CD4-positive, CD25-positive, alpha-beta regulatory T cell (primary cell): ENCODE measurements at regions not wholly inside any gene's neighbourhood (a gene's known extent, or its start where the extent isn't known, plus 50 kb on each side); places are given as distances from the start of the nearest gene placed in this dataset.
A peak's percentile ranks its signal among the peaks of the same experiment; 100 is the strongest.
"Not testable (repeated sequence)": the region's sequence is repeated elsewhere in the genome, so short reads cannot be mapped to it uniquely, and the experiment has no call there.

Experiments used
- ATAC-seq, 2 donors: fragments of 150-1000 bp; cut with Tn5 transposase; one replicate each; pipeline ENCODE4 v1.10.0; 2021; ENCODE audit warnings: low read depth in 2 of 2, moderate number of reproducible peaks in 2 of 2, moderate library complexity in 1 of 2
- DNase-seq, 3 donors: peaks; one replicate each; pipeline versions ENCODE4 v3.0.0 to v3.0.0-alpha.2; 2012 to 2022; ENCODE audit warnings: mixed read lengths in 1 of 3
- H3K27ac ChIP-seq: one replicate; pipeline ENCODE4 v1.7.0; 2013; ENCODE audit warnings: mild to moderate bottlenecking, low read length; ENCODE audit not compliant: insufficient read depth, poor library complexity, severe bottlenecking
- H3K27me3 ChIP-seq: one replicate; pipeline ENCODE4 v1.7.0; 2013; ENCODE audit warnings: low read length; ENCODE audit not compliant: control insufficient read depth, insufficient read depth
- H3K36me3 ChIP-seq: one replicate; pipeline ENCODE4 v1.7.0; 2013; ENCODE audit warnings: mild to moderate bottlenecking, low read length, moderate library complexity; ENCODE audit not compliant: control insufficient read depth, insufficient read depth
- H3K4me1 ChIP-seq: 2 replicates; pipeline ENCODE4 v1.7.0; 2013; ENCODE audit warnings: mild to moderate bottlenecking, low read length; ENCODE audit not compliant: insufficient read depth, control insufficient read depth, poor library complexity, severe bottlenecking
- H3K4me3 ChIP-seq: one replicate; pipeline ENCODE4 v1.7.0; 2013; ENCODE audit warnings: low read depth, mild to moderate bottlenecking, low read length, moderate library complexity
- H3K9me3 ChIP-seq, 2 experiments: 1 replicate in 1 of 2; 2 replicates in 1 of 2; pipeline ENCODE4 v1.7.0; 2013; ENCODE audit warnings: low read length in 2 of 2, mild to moderate bottlenecking in 1 of 2, moderate library complexity in 1 of 2; ENCODE audit not compliant: control insufficient read depth in 2 of 2
- H3K27ac Mint-ChIP-seq, 3 donors: one replicate each; pipeline ENCODE4 v1.8.0; 2020 to 2022; ENCODE audit warnings: mild to moderate bottlenecking in 3 of 3, mixed read lengths in 3 of 3, moderate library complexity in 2 of 3
- H3K27me3 Mint-ChIP-seq: one replicate; pipeline ENCODE4 v1.8.0; 2022; ENCODE audit warnings: mild to moderate bottlenecking, mixed read lengths
- H3K36me3 Mint-ChIP-seq: one replicate; pipeline ENCODE4 v1.8.0; 2020; ENCODE audit warnings: mixed read lengths
- H3K4me1 Mint-ChIP-seq, 4 donors: one replicate each; pipeline ENCODE4 v1.8.0; 2020 to 2022; ENCODE audit warnings: mixed read lengths in 4 of 4, mild to moderate bottlenecking in 1 of 4
- H3K4me3 Mint-ChIP-seq, 4 donors: one replicate each; pipeline ENCODE4 v1.8.0; 2020 to 2022; ENCODE audit warnings: mild to moderate bottlenecking in 4 of 4, mixed read lengths in 4 of 4, moderate library complexity in 3 of 4
- H3K9me3 Mint-ChIP-seq, 7 donors: one replicate each; pipeline ENCODE4 v1.8.0; 2020 to 2022; ENCODE audit warnings: mixed read lengths in 7 of 7, mild to moderate bottlenecking in 3 of 7, moderate library complexity in 2 of 7

- no peaks in the 10 kb centered on the region for H3K27me3 ChIP-seq
- H3K4me1 ChIP-seq = no peaks in the 10 kb centered on the region
- Mint-ChIP-seq H3K27ac (no peak overlapping the region), H3K27me3 (peaks cover 4% of the 10 kb centered on the region), H3K4me3 (no peak overlapping the region), H3K9me3 (peaks cover 0 to 12% (median 2%) of the 10 kb centered on the region in 7 donors), H3K4me1 (no peaks in the 10 kb centered on the region), H3K36me3 (no peaks in the 10 kb centered on the region)
- no peak overlapping the region for H3K4me3 ChIP-seq
- H3K36me3 ChIP-seq = no peaks in the 10 kb centered on the region
- no peaks in the 10 kb centered on the region for H3K9me3 ChIP-seq
- DNase-seq (no peak), ATAC-seq (no peak)
- H3K27ac ChIP-seq = no peak overlapping the region
Observed at GRCh38 chr12:113534555-113534954, 62.9 kb upstream of the LHX5 start.

- H3K27me3 Mint-ChIP-seq = peaks cover 4% of the 10 kb centered on the region
- no peak overlapping the region for H3K27ac Mint-ChIP-seq
- Histone ChIP-seq H3K4me3 (no peak overlapping the region), H3K27me3 (no peaks in the 10 kb centered on the region), H3K27ac (no peak overlapping the region), H3K4me1 (no peaks in the 10 kb centered on the region), H3K36me3 (no peaks in the 10 kb centered on the region), H3K9me3 (no peaks in the 10 kb centered on the region)
- ATAC-seq = no peak
- no peaks in the 10 kb centered on the region for H3K4me1 Mint-ChIP-seq
- DNase-seq = no peak
- H3K36me3 Mint-ChIP-seq = no peaks in the 10 kb centered on the region
- no peak overlapping the region for H3K4me3 Mint-ChIP-seq
- peaks cover 0 to 12% (median 2%) of the 10 kb centered on the region in 7 donors for H3K9me3 Mint-ChIP-seq
Observed at GRCh38 chr12:113533842-113534375, 62.2 kb upstream of the LHX5 start.

- DNase-seq (no peak), ATAC-seq (no peak)
- Mint-ChIP-seq H3K4me3 (no peak overlapping the region), H3K4me1 (no peaks in the 10 kb centered on the region), H3K27ac (no peak overlapping the region), H3K36me3 (no peaks in the 10 kb centered on the region), H3K9me3 (peaks cover 0 to 5% (median under 1%) of the 10 kb centered on the region in 7 donors), H3K27me3 (peaks cover 12% of the 10 kb centered on the region)
- Histone ChIP-seq H3K4me1 (no peaks in the 10 kb centered on the region), H3K27me3 (no peaks in the 10 kb centered on the region), H3K9me3 (no peaks in the 10 kb centered on the region), H3K4me3 (no peak overlapping the region), H3K36me3 (no peaks in the 10 kb centered on the region), H3K27ac (no peak overlapping the region)
Observed at GRCh38 chr12:113532292-113532691, 60.6 kb upstream of the LHX5 start.

GRCh38 chr12:113531073-113531472 lies 59.4 kb upstream of the LHX5 start:
- H3K36me3 ChIP-seq, H3K27ac ChIP-seq, ATAC-seq, H3K27ac Mint-ChIP-seq, H3K36me3 Mint-ChIP-seq, H3K4me3 Mint-ChIP-seq, H3K27me3 ChIP-seq, H3K4me1 Mint-ChIP-seq, H3K4me3 ChIP-seq, H3K9me3 ChIP-seq, H3K4me1 ChIP-seq, DNase-seq, H3K9me3 Mint-ChIP-seq: not testable (repeated sequence)
- peaks cover 20% of the 10 kb centered on the region for H3K27me3 Mint-ChIP-seq

GRCh38 chr12:113528606-113529293 lies 57.1 kb upstream of the LHX5 start:
- no peak overlapping the region for H3K4me3 Mint-ChIP-seq
- Histone ChIP-seq H3K27me3 (no peaks in the 10 kb centered on the region), H3K9me3 (no peaks in the 10 kb centered on the region), H3K36me3 (no peaks in the 10 kb centered on the region), H3K4me3 (no peak overlapping the region), H3K4me1 (no peaks in the 10 kb centered on the region), H3K27ac (no peak overlapping the region)
- H3K36me3 Mint-ChIP-seq = no peaks in the 10 kb centered on the region
- no peak for DNase-seq
- no peak for ATAC-seq
- H3K9me3 Mint-ChIP-seq = peaks cover 0 to 3% (median 0%) of the 10 kb centered on the region in 7 donors
- H3K27ac Mint-ChIP-seq = no peak overlapping the region
- H3K4me1 Mint-ChIP-seq = no peaks in the 10 kb centered on the region
- H3K27me3 Mint-ChIP-seq = peaks cover 28% of the 10 kb centered on the region

GRCh38 chr12:113525066-113525465 lies 53.4 kb upstream of the LHX5 start:
- H3K4me1 ChIP-seq = no peaks in the 10 kb centered on the region
- H3K4me3 Mint-ChIP-seq = no peak overlapping the region
- peaks cover 0 to 5% (median 0%) of the 10 kb centered on the region in 7 donors for H3K9me3 Mint-ChIP-seq
- H3K9me3 ChIP-seq = no peaks in the 10 kb centered on the region
- no peak overlapping the region for H3K27ac Mint-ChIP-seq
- H3K36me3 ChIP-seq = no peaks in the 10 kb centered on the region
- H3K27me3 ChIP-seq = no peaks in the 10 kb centered on the region
- no peak overlapping the region for H3K27ac ChIP-seq
- no peaks in the 10 kb centered on the region for H3K4me1 Mint-ChIP-seq
- H3K27me3 Mint-ChIP-seq = peaks cover 46% of the 10 kb centered on the region
- ATAC-seq (no peak), DNase-seq (no peak)
- H3K36me3 Mint-ChIP-seq = no peaks in the 10 kb centered on the region
- H3K4me3 ChIP-seq = no peak overlapping the region

- no peaks in the 10 kb centered on the region for H3K36me3 ChIP-seq
- no peaks in the 10 kb centered on the region for H3K9me3 ChIP-seq
- ATAC-seq = no peak
- Mint-ChIP-seq H3K27me3 (peaks cover 50% of the 10 kb centered on the region), H3K4me1 (no peaks in the 10 kb centered on the region), H3K9me3 (peaks cover 0 to 5% (median 0%) of the 10 kb centered on the region in 7 donors), H3K27ac (no peak overlapping the region), H3K36me3 (no peaks in the 10 kb centered on the region), H3K4me3 (no peak overlapping the region)
- no peak overlapping the region for H3K4me3 ChIP-seq
- H3K27me3 ChIP-seq = no peaks in the 10 kb centered on the region
- H3K27ac ChIP-seq = no peak overlapping the region
- DNase-seq = no peak
- no peaks in the 10 kb centered on the region for H3K4me1 ChIP-seq
Observed at GRCh38 chr12:113524495-113524894, 52.8 kb upstream of the LHX5 start.

- H3K36me3 Mint-ChIP-seq = no peaks in the 10 kb centered on the region
- H3K4me3 Mint-ChIP-seq = no peak overlapping the region
- DNase-seq (no peak), ATAC-seq (no peak)
- H3K27me3 Mint-ChIP-seq = peaks cover 56% of the 10 kb centered on the region
- H3K4me1 Mint-ChIP-seq = peaks cover 0 to 4% (median 0%) of the 10 kb centered on the region in 4 donors
- H3K27ac ChIP-seq = no peak overlapping the region
- H3K4me3 ChIP-seq = no peak overlapping the region
- peak overlapping the region in 1 of 3 donors; percentile 17 for H3K27ac Mint-ChIP-seq
- no peaks in the 10 kb centered on the region for H3K36me3 ChIP-seq
- peaks cover 0 to 3% (median 0%) of the 10 kb centered on the region in 7 donors for H3K9me3 Mint-ChIP-seq
- no peaks in the 10 kb centered on the region for H3K4me1 ChIP-seq
- no peaks in the 10 kb centered on the region for H3K9me3 ChIP-seq
- H3K27me3 ChIP-seq = peaks cover 14% of the 10 kb centered on the region
Observed at GRCh38 chr12:113521708-113522107, 50.0 kb upstream of the LHX5 start.
